H4 (cell line): ENCODE measurements at regions not wholly inside any gene's neighbourhood (a gene's known extent, or its start where the extent isn't known, plus 50 kb on each side); places are given as distances from the start of the nearest gene placed in this dataset.
"Not testable (repeated sequence)": the region's sequence is repeated elsewhere in the genome, so short reads cannot be mapped to it uniquely, and the experiment has no call there.

Source experiments
- DNase-seq: peaks from one replicate; pipeline ENCODE4 v3.0.0-alpha.2; 2015; ENCODE audit warnings: low spot score

DNA sequence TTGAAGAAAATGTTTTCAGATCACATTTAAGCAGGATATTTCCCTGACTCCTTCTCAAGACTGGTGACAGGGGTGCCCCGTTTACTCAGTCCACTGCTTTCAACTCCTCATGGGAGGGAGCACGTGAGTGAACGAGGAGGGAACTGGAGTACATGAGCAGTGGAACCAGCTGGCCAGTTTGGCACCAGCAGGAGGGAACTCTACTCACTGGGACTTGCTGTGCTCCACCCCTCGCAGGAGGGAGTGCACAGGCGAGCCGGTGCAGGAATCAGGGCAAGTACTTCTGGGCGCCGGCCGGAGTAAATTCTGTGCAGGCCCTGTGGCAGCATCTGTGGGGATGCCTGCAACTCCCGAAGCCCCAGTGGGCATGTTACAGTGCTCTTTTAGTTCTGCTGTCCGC lies 1941.1 kb upstream of the C9orf72 start:
- peak; percentile 25 for DNase-seq

DNA sequence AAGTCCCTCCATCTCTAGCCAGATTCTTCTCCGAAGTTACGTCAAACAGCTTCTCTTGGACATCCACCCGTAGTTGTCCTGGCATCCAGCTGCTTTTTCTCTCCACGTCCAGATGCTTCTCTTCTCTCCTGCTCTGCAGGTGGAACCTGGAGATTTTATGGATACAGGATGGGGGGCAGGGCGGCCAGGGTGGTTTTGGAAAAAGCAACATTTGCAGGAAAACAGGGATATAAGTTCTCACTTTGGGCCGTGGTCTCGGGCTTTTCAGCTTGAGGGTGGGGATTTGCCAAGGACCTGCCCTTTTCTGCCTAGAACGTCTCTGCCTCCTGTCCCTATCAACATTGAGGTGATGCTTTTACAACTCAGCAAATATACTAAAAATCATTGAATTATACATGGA lies 1941.6 kb upstream of the C9orf72 start:
- no peak for DNase-seq

DNA sequence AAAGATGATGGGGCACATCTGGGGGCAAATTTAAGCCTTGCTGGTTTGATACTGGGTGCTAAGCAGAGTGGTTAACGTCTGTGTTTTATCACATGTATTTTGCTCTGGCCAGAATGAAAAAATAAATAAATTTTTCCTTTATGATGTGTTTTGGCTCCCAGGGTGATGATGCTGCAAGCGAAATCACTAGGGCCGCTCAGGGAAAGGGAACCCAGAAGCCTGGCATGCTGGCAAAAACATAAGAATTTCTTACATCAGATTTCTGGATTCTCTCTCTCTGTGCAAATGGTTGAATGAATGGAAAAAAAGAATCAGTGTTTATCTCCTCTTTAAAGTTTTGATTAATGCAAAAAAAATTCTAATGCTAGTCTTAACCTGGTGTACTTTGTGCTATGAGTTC lies 1975.2 kb upstream of the C9orf72 start:
- no peak for DNase-seq

DNA sequence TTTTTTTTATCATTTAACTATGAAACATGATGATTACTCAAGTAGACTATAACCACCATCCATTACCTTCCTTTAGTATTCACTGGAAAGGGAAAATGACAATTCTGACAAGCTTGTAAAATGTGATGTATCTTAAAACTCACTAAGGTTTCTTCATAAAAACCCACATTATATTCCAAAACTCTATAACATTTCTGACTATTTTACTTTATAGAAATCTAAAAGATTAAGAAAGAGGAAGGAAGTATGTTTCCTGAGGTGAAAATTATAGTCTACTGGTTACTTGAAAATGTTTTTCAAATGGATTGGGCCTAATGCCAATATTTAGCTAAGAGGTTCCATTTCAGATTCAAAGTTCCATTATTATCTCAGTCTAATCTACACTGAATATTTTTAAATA lies 1982.2 kb upstream of the C9orf72 start:
- no peak for DNase-seq

DNA sequence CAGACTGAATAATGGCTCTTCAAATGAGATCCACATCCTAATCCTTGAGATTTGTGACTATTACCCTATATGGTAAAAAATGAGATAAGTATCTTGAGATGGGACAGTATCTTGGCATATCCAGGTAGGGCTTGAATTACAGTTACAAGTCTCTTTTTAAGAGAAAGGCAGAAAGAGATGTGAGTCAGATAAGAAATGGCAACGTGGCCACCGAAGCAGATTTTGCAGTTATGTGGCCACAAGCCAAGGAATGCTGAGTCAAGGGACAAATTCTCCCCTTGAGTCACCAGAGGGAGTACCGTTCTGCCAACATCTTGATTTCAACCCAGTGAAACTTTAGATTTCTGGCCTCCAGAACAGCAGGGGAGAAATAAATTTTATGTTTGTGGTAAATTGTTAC lies 1983.0 kb upstream of the C9orf72 start:
- DNase-seq = peak; percentile 53

DNA sequence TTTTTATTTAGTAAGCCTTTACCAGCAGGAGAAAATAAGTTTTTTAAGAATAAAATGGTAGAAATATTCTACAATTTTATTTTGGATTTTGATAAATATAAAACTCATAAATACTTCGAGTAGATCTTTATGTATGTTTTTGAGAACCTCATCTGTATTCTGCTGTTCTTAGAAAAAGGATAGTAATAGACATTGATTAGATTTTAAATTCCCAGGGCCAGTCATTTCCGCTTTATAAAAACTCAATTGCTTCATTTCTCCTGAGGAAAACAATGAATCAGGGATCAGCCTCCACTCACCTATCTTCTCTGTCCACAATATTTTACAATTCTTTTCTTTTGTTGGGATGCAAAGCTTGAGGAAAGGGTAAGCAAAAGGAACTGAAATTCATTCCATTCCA lies 1983.5 kb upstream of the C9orf72 start:
- DNase-seq = no peak

DNA sequence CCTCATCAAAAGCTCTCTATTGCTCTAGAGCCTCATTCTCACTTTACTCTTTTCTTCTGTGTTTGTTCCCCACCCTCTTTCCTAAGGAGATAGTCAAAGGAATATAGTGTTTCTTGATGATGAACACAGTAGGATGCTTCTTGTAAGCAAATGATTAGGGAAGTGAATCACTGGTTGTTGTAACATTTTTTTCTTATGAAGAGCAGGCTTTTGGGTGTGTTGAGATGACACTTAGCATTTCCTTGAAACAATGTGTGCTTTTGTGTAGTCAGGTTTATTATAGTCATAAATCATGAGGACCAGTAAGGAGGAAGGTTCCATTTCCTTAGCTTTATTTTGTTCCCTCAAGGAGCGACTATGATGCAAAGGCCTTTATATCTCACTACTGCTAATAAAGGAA lies 1991.3 kb upstream of the C9orf72 start:
- no peak for DNase-seq

DNA sequence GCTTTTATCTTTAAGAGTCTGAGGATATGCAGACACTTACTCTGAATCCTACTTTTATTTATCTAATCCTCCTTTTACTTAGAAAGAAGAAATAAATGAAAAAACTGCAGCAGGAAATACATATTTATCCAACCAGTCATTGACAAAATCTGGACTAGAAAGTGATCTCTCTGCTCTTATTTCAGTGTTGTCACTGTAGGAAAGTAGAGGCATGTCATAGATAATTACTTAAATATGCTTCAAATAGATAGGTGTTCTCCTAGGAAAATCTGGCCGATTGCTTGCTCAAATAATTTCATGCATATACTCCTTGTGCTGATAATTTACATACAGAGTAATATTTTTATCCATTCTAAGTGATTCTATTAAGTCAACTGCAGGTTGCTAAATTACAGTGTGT lies 2001.9 kb upstream of the C9orf72 start:
- DNase-seq = no peak

DNA sequence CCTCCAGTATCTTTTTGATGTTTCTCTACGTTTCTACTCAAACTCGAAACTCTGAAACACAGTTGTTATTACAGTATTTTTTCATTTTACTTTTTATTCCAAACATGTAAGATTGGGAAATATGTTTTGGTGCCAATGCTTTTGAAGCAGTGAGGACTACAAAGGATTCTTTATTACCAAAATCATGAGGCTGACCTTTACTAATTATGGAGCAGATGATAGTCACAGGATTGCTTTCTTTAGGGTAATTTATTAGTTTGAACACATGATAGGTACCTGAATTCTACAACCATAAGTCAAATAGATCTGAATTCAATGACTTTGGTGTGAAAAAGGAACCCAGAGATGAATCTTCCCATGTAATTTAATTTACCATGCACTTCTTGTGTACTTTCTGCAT lies 2015.1 kb upstream of the C9orf72 start:
- no peak for DNase-seq

DNA sequence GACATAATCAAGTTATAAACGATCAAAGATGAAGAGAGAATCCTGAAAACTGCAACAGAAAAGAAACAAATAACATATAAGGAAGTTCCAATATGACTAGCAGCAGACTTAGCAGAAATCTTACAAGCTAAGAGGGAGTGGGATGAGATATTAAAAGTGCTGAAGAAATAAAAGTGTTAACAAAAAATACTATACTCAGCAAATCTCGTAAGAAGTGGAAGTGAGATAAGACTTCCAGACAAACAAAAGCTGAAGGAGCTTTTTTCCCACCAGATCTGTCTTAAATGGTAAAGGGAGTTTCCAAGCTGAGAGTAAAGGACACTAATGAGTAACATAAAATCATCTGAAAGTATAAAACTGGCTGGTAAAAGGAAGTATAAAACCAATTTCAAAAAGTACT lies 2036.0 kb upstream of the C9orf72 start:
- DNase-seq = no peak

DNA sequence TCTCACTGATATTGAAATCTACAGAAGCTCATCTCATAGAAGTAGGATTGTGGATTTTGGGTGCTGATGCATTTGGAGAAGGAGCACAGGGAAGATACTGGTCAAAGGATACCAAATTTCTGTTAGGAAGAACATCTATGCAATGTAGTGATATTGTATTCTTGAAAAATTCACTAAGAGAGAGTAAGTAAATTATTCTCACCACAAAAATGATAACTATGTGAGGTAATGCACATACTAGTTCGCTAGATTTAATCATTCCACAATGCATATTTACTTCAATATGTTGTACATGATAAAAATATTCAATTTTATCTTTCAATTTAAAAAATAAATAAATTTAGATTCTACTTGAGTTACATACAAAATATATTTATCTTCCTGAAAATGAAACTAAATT lies 2040.5 kb upstream of the C9orf72 start:
- DNase-seq = no peak

DNA sequence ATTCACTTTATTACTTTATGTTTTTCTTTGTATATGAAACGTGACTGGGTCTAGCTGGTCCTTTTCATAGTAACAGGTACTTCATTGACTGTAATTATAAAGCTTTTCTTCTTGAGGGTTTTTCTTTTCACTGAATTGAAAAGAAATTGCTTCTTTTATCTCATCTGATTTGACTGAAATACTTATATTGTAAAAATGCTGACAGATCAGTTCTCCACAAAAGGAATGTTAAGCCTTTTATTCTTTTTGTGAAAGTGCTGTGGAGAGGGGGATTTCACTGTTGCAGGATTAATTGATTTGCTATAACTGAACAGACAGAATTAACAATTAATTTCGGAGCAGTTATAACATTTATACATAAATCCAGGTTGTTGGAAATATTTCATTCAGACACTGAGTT lies 2043.6 kb upstream of the C9orf72 start:
- no peak for DNase-seq

DNA sequence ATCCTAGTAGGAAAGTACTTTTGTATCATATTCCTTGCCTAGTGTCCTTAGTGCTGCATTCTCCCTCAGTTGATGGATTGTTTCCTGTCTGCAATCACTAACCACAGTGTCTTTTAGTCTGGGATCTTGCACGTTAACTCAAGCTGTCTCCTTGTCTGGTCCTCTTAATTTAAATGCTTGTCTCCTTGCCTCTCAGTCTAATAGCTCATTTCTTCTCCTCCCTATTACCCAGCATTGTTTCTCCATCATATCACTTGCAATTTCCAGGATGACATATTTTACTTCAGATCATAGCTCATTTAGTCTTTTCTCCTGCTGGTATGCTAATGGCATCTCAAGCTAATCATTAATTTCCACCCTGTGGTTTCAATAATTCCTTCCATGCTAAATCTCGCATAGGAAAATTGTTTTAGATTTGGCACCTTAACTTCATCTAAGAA lies 2052.0 kb upstream of the C9orf72 start:
- peak; percentile 19 for DNase-seq

DNA sequence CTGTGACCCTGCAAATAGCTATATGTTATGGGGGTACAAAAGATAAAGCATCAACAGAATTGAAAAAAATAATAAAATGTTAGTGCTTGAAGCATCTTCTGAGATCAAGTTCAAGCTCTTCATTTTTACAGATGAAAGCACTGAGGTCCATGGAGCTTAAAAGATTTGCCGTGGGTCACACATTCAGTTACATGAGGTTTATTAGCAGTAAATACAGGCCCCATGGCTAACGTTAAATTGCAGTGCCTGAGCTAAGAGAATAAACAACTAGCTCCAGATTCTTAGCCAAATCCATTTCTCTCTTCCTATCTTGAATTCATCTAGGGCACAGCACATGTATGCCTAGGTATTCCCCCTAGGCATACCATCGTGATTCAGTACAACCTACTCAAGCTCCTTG lies 2052.7 kb upstream of the C9orf72 start:
- no peak for DNase-seq

DNA sequence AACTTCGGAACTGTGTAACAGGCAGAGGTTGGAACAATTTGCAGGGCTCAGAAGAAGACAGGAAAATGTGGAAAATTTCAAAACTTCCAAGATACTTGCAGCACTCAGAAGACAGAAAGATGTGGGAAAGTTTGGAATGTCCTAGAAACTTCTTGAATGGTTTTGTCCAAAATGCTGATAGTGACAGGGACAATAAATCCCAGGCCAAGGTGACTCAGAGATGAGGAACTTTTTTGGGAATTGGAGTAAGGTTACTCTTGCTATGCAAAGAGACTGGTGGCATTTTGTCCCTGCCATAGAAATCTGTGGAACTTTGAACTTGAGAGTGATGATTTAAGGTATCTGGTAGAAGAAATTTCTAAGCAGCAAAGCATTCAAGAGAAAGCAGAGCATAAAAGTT lies 2055.6 kb upstream of the C9orf72 start:
- not testable (repeated sequence) for DNase-seq

DNA sequence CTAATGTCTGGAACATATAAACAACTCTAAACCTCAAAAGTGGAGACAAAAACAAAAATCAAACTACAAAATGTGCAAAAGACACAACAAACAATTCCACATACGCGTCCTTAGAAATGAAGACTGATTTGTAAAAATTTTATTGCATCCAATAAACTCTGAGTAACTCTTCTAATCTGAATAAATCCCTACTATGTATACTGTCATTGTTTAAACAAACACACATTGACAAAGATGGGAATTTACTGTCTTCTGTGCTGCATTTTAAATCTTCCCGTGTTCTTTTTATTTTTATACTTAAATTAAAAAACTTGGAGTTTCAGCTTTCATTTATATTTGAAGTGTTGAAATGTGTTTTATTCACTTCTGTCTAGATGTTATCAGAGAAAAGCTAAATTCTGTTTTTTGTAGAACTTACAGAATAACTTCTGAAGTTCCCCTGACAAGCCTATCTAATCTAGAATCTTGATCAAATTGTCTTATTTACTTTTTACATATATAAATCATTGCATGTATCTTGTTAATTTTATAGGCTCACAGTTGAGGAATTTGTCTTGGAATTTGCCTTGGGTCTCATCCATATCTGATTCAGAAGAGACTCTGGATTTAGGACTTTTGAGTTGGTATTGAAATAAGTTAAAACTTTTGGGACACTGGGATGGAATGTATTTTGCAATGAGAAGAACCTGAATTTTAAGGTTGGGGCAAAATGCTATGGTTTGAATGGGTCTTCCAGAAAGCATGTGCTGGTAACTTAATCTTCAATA lies 2064.4 kb upstream of the C9orf72 start:
- DNase-seq = no peak

DNA sequence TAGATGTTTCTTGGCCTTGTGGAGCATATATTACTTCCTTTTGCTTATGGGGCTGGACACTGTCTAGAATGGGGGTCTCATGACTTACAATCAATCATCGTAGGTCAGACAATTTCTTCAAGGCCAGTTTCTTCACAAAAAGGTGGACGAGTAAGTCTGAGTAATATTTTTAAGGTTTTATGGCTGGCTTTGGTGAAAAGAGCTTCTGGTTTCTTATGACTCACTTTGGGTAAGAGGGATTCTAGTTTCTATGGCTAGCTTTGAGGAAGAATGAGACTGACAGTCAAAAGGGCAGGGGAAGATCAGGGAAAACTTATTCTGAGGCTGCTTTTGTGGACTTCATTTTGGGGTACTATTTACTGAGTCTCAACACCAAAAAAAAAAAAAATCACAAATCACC lies 2067.2 kb upstream of the C9orf72 start:
- no peak for DNase-seq

DNA sequence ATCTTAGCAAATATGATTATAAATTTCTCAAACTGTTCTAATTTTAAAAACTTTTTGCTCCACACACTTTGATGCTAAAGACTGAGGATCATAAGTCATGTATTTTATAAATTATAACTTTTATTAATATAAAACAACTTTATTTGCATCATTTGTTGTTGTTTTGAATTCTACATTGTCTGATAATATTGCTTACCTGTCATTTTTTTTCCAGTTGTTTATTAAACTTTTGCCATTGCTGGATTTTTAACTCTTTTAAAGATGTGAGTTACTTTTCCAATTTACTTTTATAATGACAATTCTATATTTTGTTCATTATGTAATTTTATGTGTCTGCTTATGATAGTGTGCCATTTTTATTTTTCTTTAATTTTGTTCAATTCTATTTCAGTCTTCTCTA lies 2071.2 kb upstream of the C9orf72 start:
- DNase-seq = no peak

DNA sequence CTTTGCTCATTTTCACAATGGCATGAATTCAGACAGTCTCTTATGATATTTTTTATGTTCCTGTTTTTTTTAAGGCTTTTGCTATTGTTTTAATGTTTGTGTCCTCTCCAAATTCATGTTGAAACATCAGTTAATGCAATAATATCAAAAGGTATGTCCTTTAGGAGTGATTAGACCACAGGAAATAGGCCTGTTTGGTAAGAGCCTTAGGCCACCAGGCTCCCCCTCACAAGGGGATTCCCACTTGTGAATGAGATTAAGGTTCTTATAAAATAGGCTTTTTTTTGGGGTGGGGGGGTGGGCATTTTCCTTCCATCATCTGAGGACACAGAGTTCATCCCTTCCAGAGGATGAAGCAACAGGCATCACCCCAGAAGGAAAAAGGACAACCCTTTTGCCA lies 2074.2 kb upstream of the C9orf72 start:
- no peak for DNase-seq

DNA sequence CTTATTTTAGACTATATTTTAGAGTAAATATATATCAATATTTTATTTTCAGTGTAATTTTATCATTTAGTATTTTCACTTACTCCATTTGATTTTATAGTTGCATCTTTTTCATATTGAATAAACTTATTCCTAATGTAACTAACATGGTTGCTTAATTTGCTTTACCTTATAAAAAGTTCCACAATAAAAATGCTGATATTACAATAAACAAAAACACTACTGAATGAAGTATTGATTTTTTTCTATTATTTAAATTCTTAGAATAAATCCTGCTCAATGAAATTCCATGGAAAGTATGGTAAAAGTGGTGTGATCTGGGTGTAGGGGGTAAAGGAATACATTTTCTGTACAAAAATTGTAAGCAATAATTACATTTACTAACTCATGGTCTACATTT lies 2074.9 kb upstream of the C9orf72 start:
- no peak for DNase-seq

DNA sequence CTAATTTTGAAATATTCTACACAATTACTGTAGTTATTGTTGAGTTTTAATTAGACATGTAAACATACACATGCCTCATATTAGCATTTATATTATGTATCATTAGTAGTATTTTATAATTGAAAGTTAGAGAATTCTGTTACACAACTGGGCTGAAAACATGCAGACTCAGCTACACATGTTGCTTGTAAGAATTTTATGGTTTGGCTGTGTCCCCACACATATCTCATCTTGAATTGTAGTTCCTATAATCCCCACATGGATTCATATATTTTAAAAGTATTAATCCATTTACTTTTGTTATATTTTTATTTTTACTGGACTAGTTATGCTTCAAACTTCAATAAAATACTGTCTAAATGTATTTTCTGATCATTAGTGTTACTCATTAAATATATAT lies 2075.3 kb upstream of the C9orf72 start:
- no peak for DNase-seq

DNA sequence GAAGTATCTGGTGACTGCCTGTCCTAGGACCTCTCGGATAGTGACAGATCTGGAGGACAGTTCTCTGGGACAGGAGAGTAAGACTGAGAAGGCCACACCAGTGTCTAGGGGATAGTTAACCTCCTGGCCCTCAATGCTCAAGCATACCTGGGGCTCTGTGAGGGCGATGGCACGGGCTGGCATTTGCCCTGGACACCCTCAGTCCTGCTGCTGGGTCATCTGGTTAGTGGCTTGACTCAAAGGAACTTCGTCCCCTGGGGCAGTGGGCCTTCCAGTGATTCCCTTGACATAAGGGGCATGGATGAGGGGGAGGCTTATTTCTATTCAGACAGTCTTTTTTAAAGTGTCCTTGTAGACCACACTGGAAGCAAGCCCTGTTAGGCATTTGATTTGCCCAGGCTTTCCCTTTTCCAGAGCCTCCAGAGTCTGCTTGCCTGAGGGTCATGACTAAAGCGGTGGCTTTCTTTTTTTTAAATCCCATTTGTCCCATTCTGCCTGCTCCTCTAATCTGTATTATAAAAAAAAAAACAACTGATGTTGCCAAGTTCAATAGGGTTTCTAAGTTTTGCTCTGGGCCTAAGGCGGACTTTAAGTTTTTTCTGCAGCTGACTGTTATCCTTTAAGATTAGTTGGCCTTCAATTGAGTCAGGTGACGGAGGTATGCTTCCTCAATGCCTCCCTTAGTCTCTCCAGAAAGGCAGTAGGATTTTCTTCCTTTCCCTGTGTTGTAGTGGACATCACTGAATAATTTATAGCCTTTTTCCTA lies 2083.5 kb upstream of the C9orf72 start:
- DNase-seq = no peak

DNA sequence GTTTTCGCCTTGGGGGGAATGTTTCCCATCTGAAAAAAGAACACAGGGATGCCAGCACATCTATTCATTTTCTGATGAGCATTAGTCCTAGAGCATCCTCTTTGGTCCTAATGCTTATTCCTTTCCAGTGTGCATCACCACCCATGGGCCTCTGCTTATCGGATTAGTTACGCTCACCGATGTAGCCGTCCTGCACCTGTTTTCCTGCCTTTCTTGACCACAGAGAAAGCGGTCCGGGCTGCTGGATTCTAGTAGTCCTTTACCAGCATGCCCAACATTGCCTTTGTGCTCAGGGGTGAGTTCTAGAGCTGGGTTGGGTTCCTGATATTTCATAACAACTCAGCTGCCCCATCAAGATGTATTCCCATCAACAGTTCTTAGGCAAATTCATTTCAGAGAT lies 2084.5 kb upstream of the C9orf72 start:
- DNase-seq = no peak

DNA sequence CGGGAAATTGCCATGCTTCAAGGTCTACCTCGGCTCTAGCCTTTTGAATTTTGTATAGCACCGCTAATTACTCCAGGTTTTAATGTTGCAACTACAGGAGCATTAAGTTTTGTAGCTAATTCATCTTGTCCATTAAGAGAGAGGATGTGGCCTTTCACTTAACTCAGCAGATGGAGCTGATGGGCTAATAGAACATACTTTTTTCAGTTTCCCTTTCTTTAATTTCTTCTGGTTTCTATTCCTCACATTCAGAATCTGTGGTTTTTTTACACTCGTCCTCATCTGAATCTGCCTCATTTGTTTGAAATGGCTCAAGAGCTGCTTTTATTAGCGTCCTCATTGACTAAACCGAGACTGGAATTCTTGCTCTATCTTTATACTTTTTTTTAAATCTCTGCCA lies 2085.7 kb upstream of the C9orf72 start:
- DNase-seq = no peak
